ENCODE measurements at regions not wholly inside any gene's neighbourhood (a gene's known extent, or its start where the extent isn't known, plus 50 kb on each side); places are given as distances from the start of the nearest gene placed in this dataset.

DNA sequence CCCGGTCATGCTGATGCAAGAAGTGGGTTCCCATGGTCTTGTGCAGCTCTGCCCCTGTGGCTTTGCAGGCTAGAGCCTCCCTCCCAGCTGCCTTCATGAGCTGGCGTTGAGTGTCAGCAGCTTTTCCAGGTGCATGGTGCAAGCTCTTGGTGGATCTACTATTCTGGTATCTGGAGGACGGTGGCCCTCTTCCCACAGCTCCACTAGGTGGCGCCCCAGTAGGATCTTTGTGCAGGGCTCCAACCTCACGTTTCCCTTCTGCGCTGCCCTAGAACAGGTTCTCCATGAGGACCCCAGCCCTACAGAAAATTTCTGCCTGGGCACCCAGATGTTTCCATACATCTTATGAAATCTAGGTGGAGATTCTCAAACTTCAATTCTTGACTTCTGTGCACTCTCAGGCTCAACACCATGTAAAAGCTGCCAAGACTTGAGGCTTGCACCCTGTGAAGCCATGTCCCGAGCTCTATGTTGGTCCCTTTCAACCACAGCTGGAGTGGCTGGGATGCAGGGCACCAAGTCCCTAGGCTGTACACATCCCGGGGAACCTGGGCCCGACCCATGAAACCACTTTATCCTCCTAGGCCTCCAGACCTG lies 238.4 kb upstream of the MDFIC2 start:
- DNase-seq: no peak

DNA sequence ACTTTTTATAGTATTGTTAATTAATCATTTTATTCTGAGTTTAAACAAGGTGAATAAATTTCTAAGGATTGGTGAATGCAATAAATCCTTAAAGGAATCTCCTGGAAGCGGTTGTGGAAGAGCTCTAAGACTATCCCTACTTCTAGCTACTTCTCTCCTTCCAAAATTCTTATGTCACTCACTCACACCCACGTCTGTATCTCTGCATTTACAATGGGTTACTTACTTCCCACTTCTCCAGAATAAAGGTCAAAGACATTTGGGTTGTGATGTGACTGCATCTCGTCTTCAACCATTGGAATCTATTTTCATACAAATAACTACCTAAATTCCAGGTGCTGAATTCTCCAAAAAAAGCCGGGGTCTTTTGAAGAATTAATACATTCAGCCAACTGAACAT lies 234.2 kb upstream of the MDFIC2 start:
- DNase-seq: no peak

DNA sequence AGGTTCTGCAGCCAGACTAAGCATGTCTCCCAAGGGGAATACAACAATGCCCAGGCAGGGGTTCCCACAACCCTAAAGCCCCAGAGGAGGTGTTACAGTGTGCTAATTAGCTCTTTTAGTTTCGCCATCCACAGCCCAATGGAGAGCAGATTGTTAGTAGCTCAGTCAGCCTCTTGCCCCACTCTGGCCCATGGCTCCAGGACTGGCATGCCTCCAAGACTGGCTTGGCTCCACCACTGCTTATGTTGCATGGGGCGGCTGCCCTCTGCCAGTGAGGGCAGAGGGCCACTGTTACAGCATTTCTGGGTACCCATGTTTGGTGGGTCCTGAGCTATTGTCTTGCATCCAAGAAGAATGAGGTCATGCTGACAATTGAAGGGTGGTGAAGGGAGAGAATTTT lies 231.1 kb upstream of the MDFIC2 start:
- no peak for DNase-seq

DNA sequence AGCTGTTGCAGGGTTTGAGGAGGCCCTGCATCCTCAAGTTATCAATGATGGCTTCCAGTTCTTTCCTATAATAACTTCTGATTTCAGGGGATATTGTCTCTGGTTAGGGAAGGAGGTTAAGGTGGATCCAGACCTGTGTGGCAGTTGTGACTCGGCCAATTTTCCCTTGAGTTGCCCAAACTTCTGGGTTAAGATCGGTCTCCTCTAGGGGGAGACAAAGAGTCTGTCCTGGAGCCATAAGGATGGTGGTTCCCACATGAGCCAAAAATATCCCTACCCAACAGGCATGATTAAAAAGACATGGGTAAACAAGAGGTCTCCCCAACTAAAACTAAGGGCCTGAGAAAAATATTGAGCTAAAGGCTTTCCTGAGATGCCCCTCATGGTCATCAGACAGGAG lies 227.5 kb upstream of the MDFIC2 start:
- no peak for DNase-seq

DNA sequence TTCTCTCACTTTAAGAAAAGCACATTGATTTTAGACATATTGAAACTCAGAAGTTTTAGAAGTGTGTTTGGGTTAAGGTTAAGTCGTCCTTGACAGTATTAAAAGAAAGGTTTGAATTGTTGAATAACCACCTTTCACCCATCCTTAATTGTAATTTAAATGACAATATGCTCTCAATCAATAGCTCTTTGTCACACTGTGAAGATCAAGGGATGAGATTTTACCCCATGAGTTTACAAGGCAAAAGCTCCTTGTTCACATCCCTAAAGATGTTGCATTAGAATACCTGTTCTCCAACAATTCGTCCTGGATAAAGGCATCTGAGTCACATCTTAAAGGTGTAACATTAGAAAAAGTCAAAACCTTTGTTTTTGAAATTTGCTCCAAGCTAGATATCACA lies 220.4 kb upstream of the MDFIC2 start:
- no peak for DNase-seq

DNA sequence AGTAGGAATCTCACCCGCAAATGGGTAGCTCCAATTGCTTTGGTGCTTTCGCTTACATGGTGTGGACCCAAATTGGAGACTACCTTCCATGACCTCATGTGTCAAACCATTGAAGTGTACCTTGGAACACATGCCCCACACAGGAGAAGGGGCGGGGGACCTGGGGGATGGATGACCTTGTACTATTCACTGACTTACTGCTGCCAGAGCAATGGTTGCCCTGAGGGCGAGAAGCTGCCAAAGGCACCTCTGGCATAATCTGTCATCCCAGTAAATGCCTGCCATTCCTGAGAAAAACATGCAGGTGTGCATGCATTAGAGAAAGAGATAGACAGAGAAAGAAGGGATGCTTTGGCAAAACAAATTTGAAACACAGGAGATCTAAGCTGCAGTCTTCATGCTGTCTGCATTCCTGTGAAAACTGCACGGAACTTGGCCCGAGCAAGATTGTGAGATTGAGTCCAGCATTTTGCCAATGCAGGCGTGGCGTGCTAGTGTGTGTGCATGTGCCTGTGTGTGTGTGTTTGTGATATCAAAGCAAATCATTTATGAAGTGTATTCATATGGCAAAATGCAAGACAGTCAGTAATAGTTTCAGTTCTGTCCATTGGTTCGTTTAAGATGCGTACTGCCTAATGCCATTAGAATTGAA lies 219.5 kb upstream of the MDFIC2 start:
- no peak for DNase-seq

DNA sequence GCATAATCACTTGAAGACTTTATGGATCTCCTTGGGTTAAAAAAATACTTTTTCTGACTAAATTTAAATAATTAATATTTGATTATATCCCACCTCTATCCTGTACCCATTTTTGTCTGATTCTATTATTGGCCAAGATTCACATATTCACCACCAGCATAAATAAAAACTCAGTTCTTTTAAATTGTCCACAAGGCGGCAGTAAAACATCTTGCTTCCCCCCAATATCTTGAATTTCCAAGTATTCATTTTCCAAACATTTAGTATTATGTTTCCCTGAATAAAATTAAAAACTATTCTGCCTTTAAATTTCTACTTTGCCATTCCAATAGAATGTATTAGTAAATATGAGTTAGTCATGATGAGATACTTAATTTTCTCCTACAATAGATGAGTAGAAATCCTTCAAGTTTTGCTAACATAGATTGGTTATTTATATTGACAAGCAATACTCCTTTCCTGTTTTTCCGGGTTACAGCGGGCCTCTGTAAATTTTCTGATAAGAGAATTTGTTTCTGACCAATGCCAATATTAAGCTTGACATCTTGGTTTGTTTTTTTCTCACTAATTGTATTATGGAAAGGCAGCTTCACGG lies 218.7 kb upstream of the MDFIC2 start:
- peak; percentile 1 for DNase-seq

DNA sequence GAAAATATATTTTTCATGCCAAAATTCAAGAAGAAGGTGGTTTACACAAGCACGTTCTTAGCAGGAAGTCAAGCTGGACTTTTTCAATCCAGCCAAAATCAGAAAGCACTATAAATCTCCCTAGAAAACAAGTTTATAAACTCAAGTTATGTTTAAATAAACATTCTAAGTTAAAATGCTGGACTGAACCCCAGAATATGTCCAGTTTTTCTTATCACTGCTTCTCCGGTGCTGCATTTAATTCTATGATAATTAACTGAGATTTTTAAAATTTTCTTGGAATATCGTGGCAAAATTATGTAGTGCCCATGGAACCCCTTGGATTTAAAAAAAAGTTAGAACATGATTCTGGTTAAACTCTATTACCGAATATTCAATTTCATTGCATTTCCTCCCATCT lies 218.2 kb upstream of the MDFIC2 start:
- DNase-seq: no peak

DNA sequence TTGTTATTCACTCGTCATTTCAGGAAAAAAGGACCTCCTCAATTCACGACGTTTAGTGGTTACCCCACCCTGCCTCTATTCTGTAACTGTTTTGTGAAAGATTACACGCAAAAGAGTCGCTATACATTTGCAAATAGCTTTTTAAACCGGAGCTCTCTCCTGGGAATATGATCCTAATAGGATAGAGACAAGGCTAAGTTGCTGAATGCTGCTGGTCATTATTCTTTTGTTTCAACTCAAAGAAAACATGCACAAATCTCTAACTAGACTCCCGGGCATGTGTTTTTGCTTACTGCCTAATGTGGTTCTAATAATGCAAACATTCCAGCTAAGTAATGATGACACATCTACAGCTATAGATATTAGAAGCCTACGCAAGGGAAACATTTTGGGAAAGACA lies 214.6 kb upstream of the MDFIC2 start:
- no peak for DNase-seq

DNA sequence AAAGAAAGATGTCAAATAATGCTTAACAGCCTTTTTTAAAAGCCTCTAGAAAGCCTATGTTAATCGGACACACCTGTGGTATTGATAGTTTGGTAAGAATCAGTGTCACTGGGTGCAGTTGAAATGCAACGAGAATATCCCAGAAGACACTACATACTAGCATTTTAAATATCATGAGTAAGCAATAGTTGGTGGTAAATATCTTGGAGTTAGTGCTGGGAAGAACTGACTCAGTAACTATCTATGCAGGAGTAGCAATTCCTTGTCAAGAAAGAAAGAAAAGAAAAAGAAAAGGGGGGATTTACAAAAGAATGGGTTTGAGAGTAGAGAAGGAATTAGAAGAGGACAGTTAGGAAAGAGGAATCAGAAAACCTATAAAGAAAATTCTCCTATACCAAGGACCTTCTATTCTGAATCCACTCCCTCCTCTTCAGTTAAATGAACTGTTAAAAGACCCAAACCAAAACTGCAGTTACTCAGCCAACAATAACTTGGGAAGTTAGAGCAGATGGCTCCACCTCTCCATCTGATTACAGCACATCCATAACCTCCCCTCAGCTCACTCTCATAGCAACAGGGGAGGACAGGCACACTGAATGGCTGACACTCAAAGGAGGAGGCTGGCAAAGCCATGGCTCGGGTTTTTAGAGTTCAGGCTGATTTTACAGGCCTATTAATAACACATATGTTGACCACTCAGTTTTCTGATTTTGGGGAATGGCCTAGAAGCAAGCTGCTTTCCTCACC lies 207.6 kb upstream of the MDFIC2 start:
- DNase-seq: no peak

DNA sequence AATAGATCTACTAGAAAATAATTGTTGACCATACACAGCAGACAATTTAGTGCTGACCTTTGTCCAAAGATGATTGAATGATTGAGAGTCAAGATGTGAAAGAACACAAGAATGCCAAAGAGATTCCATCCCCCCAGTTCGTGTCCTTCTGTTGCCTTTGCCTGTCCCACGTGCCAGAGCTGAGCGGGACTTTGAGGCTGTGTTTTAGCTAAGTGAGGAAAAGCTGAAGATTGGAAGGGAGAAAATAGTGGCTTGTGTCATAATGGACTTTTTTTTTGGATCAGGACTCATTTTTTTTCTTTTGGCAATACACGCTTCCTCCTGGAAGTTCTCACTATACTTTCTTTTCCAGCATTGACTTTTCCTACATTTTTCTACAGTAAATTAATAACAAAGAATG lies 206.6 kb upstream of the MDFIC2 start:
- no peak for DNase-seq

DNA sequence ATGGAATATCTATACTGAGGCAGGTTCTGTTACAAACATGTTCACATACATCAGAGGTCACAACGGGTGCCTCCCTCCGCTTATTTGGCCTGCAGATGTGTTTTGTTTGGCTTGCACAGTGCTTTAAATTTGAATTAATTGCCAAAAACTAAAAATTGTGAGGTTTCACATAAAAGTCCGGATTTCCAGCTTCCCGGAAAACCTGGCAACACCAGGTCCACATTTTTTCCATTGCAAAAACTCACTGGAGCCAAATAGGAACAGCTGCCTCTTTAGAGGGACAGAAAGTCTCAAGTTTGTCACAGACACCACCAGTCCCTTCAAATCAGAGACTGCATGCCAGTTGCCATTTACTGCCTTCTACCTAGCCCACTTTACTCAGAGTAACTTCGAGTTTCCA lies 205.9 kb upstream of the MDFIC2 start:
- DNase-seq: no peak

DNA sequence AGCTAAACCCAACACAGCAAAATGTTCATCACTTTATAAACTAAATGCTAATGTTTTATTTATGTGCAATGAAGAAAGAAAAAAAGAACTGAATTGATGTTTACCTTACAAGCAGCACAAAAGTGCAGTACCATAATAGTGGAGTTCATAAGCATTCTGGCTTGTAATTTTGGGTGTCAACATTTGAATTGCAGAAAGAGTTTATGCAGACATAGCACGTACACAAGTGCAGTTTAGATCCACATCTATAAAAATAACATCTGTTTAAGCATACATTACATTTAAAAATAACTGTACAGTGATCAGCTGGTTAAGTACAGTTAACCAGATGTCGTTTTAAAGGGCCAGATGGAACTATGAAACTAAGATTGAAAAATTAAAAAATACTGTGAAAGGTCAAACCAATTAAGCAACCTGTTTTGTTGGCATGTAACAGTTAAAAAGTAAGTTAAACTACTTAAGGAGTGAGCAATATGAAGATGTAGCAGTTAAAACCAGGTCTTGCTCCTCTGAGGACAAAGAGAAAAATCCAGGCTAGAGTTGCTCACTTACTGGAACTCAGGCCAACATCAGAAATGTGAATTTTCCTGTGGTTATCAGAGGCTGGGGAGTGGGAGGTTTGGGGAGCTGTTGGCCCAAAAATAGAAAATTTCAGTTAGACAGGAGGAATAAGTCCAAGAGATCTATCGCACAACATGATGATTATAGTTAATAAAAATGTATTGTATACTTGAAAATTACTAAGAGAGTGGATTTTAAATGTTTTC lies 204.9 kb upstream of the MDFIC2 start:
- no peak for DNase-seq

DNA sequence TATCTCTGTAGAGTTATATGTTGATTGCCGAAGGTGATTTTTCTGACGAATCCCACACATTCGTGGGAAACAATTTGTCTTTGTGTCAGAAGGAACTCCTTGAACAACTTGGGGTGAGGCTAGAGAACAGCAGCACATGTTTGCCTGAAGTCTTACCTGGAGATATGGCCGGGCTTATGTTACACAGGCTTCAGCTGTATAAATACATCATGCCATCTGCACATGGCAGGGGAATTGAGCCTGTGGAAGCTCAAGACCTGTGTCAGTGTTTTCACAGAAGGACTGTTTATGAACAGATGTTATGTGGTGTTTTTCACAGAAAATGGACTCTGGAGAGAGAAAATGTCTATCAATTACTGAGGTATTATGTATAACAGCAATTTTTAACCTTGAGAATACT lies 203.6 kb upstream of the MDFIC2 start:
- no peak for DNase-seq

DNA sequence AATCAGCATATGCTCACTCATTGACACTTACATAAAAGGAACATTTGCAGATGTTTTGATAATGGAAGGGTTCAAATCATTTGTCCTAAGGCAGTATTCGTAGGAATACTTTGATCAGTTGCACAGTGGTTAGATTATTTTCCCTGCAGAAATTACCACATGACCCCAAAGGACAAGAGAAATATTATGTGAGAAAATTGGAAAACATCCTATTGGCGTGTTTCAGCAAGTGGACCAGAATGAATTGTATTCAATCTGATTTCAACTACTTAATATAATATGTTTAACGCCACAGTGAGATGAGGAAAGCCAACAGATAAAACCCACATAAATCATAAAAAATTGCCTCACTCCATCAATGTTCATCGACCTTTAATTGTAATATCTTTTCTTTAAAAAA lies 195.0 kb upstream of the MDFIC2 start:
- no peak for DNase-seq

DNA sequence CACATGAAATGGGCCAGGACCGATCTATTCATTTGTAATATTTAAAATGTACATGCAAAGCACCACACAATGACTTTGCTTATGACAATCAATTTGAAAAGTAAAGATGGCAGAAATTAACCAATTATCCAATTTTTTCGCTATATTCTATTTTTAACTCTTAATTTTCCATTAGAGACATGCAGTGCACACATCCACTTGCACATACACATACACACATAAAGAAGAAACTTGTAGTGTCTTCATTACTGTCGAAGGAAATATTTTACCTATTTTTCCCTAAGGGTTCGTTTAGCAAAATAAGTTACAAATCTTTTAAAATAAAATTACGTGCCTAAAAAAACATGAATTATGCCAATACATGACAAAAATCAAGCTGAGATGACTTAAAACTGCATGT lies 194.3 kb upstream of the MDFIC2 start:
- DNase-seq: no peak

DNA sequence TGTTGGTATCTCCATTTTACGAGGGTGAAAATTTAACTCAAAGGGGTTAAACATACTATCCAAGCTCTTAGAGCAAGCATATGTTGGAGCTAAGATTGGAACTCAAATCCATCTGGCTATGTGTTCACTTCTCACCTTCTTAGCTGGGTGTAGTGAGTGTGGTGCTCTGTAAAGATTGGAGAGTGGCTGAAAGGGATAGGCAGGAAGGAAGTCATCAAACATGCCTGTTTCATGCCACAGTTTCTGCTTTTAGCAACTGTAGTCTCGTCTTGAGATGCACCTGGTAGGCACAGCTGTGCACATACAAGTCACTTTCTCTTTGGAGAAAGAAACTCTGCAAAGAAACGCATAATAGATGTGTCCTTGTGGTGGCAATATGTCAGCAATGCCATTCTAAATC lies 189.1 kb upstream of the MDFIC2 start:
- no peak for DNase-seq

DNA sequence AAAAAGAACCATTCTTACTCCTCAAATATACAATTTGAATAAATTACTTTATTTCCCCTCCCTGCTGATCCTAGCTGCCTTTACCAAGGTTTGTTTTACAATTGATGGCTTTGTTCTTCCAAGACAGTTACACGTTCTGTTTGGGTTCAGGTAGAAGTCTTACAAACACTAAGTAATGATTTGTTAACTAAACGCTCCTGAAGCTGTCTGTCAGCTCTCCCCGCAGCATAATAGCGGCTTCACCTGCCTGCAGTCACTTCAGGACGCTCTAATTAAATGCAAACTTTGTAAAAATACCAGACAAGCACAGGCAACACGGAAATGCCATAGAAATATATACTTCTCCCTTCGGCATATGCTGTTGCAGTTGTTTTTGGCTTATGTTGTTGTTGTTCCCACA lies 176.4 kb upstream of the MDFIC2 start:
- DNase-seq: no peak

DNA sequence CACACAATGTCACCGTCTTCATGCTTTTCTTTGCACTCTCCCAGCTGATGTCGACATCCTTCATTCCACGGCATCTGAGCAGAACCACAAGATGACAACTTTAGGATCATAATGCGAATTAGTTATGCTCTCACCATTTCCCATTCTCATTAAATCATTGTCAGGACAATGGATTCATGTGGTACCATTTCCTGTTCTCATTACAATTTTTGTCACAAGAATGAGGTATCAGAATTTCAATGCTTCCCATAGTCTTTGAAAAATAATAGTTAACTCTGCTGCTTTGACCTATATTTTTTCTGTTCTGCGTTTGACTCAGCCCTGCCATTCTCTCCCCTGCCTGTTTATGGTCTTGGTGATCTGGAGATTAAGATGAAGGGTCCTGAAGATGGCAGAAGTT lies 175.7 kb upstream of the MDFIC2 start:
- DNase-seq: no peak

DNA sequence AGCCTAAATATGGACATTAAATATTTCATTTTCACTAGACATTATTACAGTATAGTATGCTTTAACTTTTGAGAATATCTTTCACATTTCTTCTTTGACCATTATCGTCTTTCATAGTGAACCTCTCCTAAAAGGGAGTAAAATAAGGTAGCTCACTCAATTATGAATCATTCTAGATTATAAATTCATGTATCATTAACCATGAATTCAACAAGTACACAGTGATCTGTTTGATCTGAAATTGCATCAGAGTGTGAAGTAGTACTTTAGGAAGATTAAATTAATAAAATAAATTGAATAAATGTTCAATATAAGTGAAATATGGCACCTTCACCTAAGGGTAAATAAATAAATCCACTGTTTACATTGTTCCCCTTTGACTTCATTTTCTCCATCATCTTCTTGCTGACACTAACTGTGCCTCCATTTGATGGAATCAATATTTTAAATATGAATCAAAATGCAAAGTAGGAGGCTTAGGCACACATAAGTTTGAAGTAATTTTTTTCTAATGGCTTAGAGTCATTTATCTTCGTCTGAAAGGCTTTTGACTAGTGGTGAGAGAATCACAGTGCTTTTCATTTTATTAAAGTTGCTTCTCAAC lies 174.1 kb upstream of the MDFIC2 start:
- no peak for DNase-seq

DNA sequence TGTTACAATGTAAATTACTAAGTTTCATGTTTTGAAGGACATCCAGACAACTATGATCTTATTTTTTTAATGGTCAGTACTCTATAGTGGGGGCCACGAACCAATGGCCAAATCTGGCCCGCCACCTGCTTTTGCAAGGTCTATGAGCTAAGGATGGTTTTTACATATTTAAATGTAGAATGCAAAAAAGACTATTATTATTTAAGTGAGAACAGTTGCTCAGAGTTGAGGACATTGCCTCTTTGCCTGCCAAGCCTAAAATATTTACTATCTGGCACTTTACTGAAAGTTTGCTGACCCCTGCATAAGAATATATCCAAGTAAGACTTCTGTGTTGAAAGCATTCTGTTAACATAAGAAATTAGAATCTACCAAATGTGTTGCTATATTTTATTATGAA lies 163.7 kb upstream of the MDFIC2 start:
- DNase-seq: no peak

DNA sequence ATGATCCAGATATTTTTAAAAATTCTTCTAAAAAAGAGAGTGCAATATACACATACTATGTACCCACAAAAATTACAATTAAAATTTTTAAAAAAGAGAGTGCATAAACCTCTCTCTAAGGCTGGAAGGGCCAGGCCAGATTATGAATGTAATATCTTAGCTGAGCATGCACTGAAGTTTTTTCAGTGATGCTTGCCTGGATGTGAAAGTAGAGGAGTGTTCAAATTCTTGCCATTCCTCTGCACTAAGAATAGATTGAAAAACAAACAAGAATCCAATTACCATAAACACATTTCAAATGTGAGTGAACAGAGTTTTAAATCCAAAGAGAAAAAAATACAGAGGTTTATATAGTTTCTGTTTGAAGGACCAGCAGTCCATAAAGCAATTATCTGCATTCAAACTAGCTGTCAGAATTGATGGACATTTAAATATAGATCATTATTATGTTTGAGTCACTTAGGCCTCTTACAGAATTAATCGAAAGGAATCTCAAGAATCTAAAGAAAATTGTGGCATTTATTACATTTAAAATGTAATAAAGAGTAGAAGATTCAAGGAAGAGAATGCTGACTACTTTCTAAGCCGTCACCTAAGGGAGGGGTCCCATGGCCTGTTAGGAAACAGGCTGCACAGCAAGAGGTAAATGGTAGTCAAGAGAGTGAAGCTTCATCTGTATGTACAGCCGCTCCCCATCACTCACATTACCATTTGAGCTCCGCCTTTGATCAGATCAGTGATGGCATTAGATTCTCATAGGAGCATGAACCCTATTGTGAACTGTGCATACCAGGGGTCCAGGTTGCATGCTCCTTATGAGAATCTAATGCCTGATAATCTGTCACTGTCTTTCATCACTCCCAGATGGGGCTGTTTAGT lies 159.3 kb upstream of the MDFIC2 start:
- no peak for DNase-seq

Measured in NCI-H187 treated with DMSO at 0.1 percent for 48 hours (cell line).